ENCODE measurements at regions not wholly inside any gene's neighbourhood (a gene's known extent, or its start where the extent isn't known, plus 50 kb on each side); places are given as distances from the start of the nearest gene placed in this dataset.

DNA sequence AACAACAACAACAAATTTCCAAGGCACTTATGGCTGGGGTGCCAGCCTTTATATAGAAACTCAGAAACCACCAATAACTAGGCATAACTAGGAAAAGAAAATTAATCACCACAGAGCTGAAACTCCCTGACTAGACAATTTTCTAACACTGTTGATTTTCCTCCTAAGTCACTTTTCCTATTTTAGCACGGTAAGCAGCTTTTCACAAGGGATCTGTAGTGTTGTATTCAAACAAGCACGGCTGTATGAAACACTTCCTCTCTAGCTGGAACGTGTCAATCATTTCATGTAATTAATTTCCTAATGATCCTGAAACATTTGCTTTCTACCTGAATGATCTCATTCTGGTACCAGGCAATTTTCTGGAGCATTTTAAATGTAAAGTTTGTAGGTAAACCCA is 645.0 kb downstream of the IRS1 start:
- peaks cover 31% of the 10 kb centered on the region for H3K4me1 Mint-ChIP-seq (ENCODE audit: low read depth, unreplicated experiment)
- TF ChIP-seq, protein P1, sequence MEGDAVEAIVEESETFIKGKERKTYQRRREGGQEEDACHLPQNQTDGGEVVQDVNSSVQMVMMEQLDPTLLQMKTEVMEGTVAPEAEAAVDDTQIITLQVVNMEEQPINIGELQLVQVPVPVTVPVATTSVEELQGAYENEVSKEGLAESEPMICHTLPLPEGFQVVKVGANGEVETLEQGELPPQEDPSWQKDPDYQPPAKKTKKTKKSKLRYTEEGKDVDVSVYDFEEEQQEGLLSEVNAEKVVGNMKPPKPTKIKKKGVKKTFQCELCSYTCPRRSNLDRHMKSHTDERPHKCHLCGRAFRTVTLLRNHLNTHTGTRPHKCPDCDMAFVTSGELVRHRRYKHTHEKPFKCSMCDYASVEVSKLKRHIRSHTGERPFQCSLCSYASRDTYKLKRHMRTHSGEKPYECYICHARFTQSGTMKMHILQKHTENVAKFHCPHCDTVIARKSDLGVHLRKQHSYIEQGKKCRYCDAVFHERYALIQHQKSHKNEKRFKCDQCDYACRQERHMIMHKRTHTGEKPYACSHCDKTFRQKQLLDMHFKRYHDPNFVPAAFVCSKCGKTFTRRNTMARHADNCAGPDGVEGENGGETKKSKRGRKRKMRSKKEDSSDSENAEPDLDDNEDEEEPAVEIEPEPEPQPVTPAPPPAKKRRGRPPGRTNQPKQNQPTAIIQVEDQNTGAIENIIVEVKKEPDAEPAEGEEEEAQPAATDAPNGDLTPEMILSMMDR (IDR thresholded peaks at IDR 0.05; ENCODE audit: unreplicated experiment) = no peak
- H3K9me3 Mint-ChIP-seq (ENCODE audit: low read depth, unreplicated experiment) = no peaks in the 10 kb centered on the region
- no peak for DNase-seq
- intact Hi-C loops (cut with micrococcal nuclease; ENCODE audit: unreplicated experiment) = no loop called here
- no peaks in the 10 kb centered on the region for H3K36me3 Mint-ChIP-seq (ENCODE audit: insufficient read depth, unreplicated experiment)
- no peak overlapping the region for H3K4me3 Mint-ChIP-seq (ENCODE audit: low read depth, unreplicated experiment)
- no peaks in the 10 kb centered on the region for H3K27me3 Mint-ChIP-seq (ENCODE audit: unreplicated experiment)
- BruUV-seq (replicated peaks) = no TSS peak
- CTCF ChIA-PET = no interaction called here
- H3K27ac Mint-ChIP-seq (ENCODE audit: unreplicated experiment) = no peak overlapping the region

GRCh38 chr2:226153553-226153952 is 646.1 kb downstream of the IRS1 start:
- BruUV-seq (replicated peaks) = no TSS peak
- Mint-ChIP-seq H3K27me3 (ENCODE audit: unreplicated experiment) (no peaks in the 10 kb centered on the region), H3K4me1 (ENCODE audit: low read depth, unreplicated experiment) (peaks cover 20% of the 10 kb centered on the region), H3K4me3 (ENCODE audit: low read depth, unreplicated experiment) (no peak overlapping the region), H3K9me3 (ENCODE audit: low read depth, unreplicated experiment) (no peaks in the 10 kb centered on the region), H3K27ac (ENCODE audit: unreplicated experiment) (no peak overlapping the region), H3K36me3 (ENCODE audit: insufficient read depth, unreplicated experiment) (no peaks in the 10 kb centered on the region)
- DNase-seq = no peak
- CTCF ChIA-PET = interaction anchor here (0.9 kb wide), 1 partner anchor 16 kb away, joined by 3 read pairs; no protein-coding TSS in a partner anchor
- intact Hi-C loops (cut with micrococcal nuclease; ENCODE audit: unreplicated experiment) = no loop called here
- TF ChIP-seq, protein P1 (IDR thresholded peaks at IDR 0.05; ENCODE audit: unreplicated experiment) = no peak

- Mint-ChIP-seq H3K9me3 (ENCODE audit: low read depth, unreplicated experiment) (no peaks in the 10 kb centered on the region), H3K36me3 (ENCODE audit: insufficient read depth, unreplicated experiment) (no peaks in the 10 kb centered on the region), H3K4me3 (ENCODE audit: low read depth, unreplicated experiment) (no peak overlapping the region), H3K27ac (ENCODE audit: unreplicated experiment) (no peak overlapping the region), H3K27me3 (ENCODE audit: unreplicated experiment) (no peaks in the 10 kb centered on the region), H3K4me1 (ENCODE audit: low read depth, unreplicated experiment) (peaks cover 11% of the 10 kb centered on the region)
- no TSS peak for BruUV-seq (replicated peaks)
- intact Hi-C loops (cut with micrococcal nuclease; ENCODE audit: unreplicated experiment) = no loop called here
- no peak for DNase-seq
- TF ChIP-seq, protein P1 (IDR thresholded peaks at IDR 0.05; ENCODE audit: unreplicated experiment) = no peak
- CTCF ChIA-PET = interaction anchor here (0.6 kb wide), 1 partner anchor 644 kb away, joined by 3 read pairs; no protein-coding TSS in a partner anchor
These were observed 648.5 kb downstream of the IRS1 start for GRCh38 chr2:226151157-226151556.

GRCh38 chr2:226143091-226143490 is 656.5 kb downstream of the IRS1 start:
- no TSS peak for BruUV-seq (replicated peaks)
- Mint-ChIP-seq H3K4me1 (ENCODE audit: low read depth, unreplicated experiment) (peaks cover 13% of the 10 kb centered on the region), H3K4me3 (ENCODE audit: low read depth, unreplicated experiment) (no peak overlapping the region), H3K36me3 (ENCODE audit: insufficient read depth, unreplicated experiment) (no peaks in the 10 kb centered on the region), H3K9me3 (ENCODE audit: low read depth, unreplicated experiment) (peaks cover 3% of the 10 kb centered on the region), H3K27ac (ENCODE audit: unreplicated experiment) (no peak overlapping the region), H3K27me3 (ENCODE audit: unreplicated experiment) (no peaks in the 10 kb centered on the region)
- no peak for DNase-seq
- CTCF ChIA-PET = no interaction called here
- intact Hi-C loops (cut with micrococcal nuclease; ENCODE audit: unreplicated experiment) = no loop called here
- TF ChIP-seq, protein P1 (IDR thresholded peaks at IDR 0.05; ENCODE audit: unreplicated experiment) = no peak

Measured in Calu3 (cell line).